ENCODE measurements at regions not wholly inside any gene's neighbourhood (a gene's known extent, or its start where the extent isn't known, plus 50 kb on each side); places are given as distances from the start of the nearest gene placed in this dataset.
A peak's percentile ranks its signal among the peaks of the same experiment; 100 is the strongest.

- no peak for DNase-seq (ENCODE audit: low spot score)
These were observed 216.6 kb upstream of the DSEL start for GRCh38 chr18:67733088-67733487.

GRCh38 chr18:67731851-67732250 lies 215.3 kb upstream of the DSEL start:
- DNase-seq (ENCODE audit: low spot score) = no peak

- no peak for DNase-seq (ENCODE audit: low spot score)
These were observed 214.4 kb upstream of the DSEL start for GRCh38 chr18:67730886-67731285.

GRCh38 chr18:67728364-67728763 lies 211.8 kb upstream of the DSEL start:
- DNase-seq (ENCODE audit: low spot score) = no peak

- no peak for DNase-seq (ENCODE audit: low spot score)
These were observed 210.4 kb upstream of the DSEL start for GRCh38 chr18:67726882-67727281.

- no peak for DNase-seq (ENCODE audit: low spot score)
These were observed 201.3 kb upstream of the DSEL start for GRCh38 chr18:67717800-67718199.

- DNase-seq (ENCODE audit: low spot score) = no peak
These were observed 199.0 kb upstream of the DSEL start for GRCh38 chr18:67715567-67715966.

GRCh38 chr18:67710639-67711038 lies 194.1 kb upstream of the DSEL start:
- DNase-seq (ENCODE audit: low spot score) = no peak

- peak; percentile 5 for DNase-seq (ENCODE audit: low spot score)
These were observed 189.2 kb upstream of the DSEL start for GRCh38 chr18:67705748-67706147.

- DNase-seq (ENCODE audit: low spot score) = no peak
These were observed 179.2 kb upstream of the DSEL start for GRCh38 chr18:67695684-67696083.

- no peak for DNase-seq (ENCODE audit: low spot score)
These were observed 178.3 kb upstream of the DSEL start for GRCh38 chr18:67694787-67695186.

- no peak for DNase-seq (ENCODE audit: low spot score)
These were observed 176.3 kb upstream of the DSEL start for GRCh38 chr18:67692811-67693210.

GRCh38 chr18:67682516-67682915 lies 166.0 kb upstream of the DSEL start:
- DNase-seq (ENCODE audit: low spot score) = no peak

- DNase-seq (ENCODE audit: low spot score) = no peak
These were observed 161.0 kb upstream of the DSEL start for GRCh38 chr18:67677489-67677888.

GRCh38 chr18:67672716-67673115 lies 156.2 kb upstream of the DSEL start:
- no peak for DNase-seq (ENCODE audit: low spot score)

- no peak for DNase-seq (ENCODE audit: low spot score)
These were observed 155.6 kb upstream of the DSEL start for GRCh38 chr18:67672155-67672554.

- no peak for DNase-seq (ENCODE audit: low spot score)
These were observed 153.6 kb upstream of the DSEL start for GRCh38 chr18:67670024-67670543.

- no peak for DNase-seq (ENCODE audit: low spot score)
These were observed 148.7 kb upstream of the DSEL start for GRCh38 chr18:67665266-67665665.

GRCh38 chr18:67662996-67663395 lies 146.5 kb upstream of the DSEL start:
- DNase-seq (ENCODE audit: low spot score) = no peak

- no peak for DNase-seq (ENCODE audit: low spot score)
These were observed 145.0 kb upstream of the DSEL start for GRCh38 chr18:67661555-67661954.

- no peak for DNase-seq (ENCODE audit: low spot score)
These were observed 137.6 kb upstream of the DSEL start for GRCh38 chr18:67654101-67654500.

- peak; percentile 60 for DNase-seq (ENCODE audit: low spot score)
These were observed 135.8 kb upstream of the DSEL start for GRCh38 chr18:67652288-67652687.

- peak; percentile 14 for DNase-seq (ENCODE audit: low spot score)
These were observed 134.9 kb upstream of the DSEL start for GRCh38 chr18:67651438-67651837.

- DNase-seq (ENCODE audit: low spot score) = no peak
These were observed 134.3 kb upstream of the DSEL start for GRCh38 chr18:67650686-67651385.

Measured in pons (tissue), 1 donor.